Common myeloid progenitor, CD34-positive (primary cell): ENCODE measurements at regions not wholly inside any gene's neighbourhood (a gene's known extent, or its start where the extent isn't known, plus 50 kb on each side); places are given as distances from the start of the nearest gene placed in this dataset.

Source experiments
- CTCF ChIA-PET: fragments of 350-600 bp; sonication (Branson Sonifier 250); formaldehyde crosslinking; loops from one replicate; lab custom pipeline; 2021; ENCODE audit warnings: antibody characterized with exemption; lab: Charles Lee
- POLR2A ChIA-PET: fragments of 350-600 bp; sonication (Branson Sonifier 250); formaldehyde crosslinking; loops from one replicate; lab custom pipeline; 2021; ENCODE audit warnings: antibody characterized with exemption; lab: Charles Lee
- DNase-seq, 3 donors: peaks; one replicate each; pipeline versions ENCODE4 v3.0.0 to v3.0.0-alpha.2; 2013
- H3K27ac ChIP-seq, 2 experiments: 1 replicate in 1 of 2; 2 replicates in 1 of 2; pipeline ENCODE4 v1.7.0; 2013; ENCODE audit warnings: inconsistent platforms in 2 of 2, low read length in 2 of 2, mild to moderate bottlenecking in 2 of 2, low read depth in 1 of 2, moderate library complexity in 1 of 2; ENCODE audit not compliant: severe bottlenecking in 2 of 2, insufficient read depth in 1 of 2, poor library complexity in 1 of 2
- H3K27me3 ChIP-seq, 5 experiments: replicated peaks in 2 of 5; 1 replicate in 3 of 5; 2 replicates in 2 of 5; pipeline versions ENCODE4 v1.6.1 to v1.7.0; 2013; ENCODE audit warnings: low read length in 4 of 5, mild to moderate bottlenecking in 2 of 5, moderate library complexity in 2 of 5, inconsistent platforms in 1 of 5; ENCODE audit not compliant: insufficient read depth in 5 of 5, control insufficient read depth in 4 of 5
- H3K36me3 ChIP-seq, 4 experiments: 1 replicate in 2 of 4; 2 replicates in 2 of 4; pipeline versions ENCODE4 v1.6.1 to v1.7.0; 2013; ENCODE audit warnings: low read length in 3 of 4, control low read depth in 1 of 4, mild to moderate bottlenecking in 1 of 4; ENCODE audit not compliant: control insufficient read depth in 4 of 4, insufficient read depth in 4 of 4
- H3K4me1 ChIP-seq, 4 experiments: 1 replicate in 3 of 4; 2 replicates in 1 of 4; pipeline versions ENCODE4 v1.6.1 to v1.7.1; 2013; ENCODE audit warnings: low read length in 3 of 4, mild to moderate bottlenecking in 3 of 4, control low read depth in 1 of 4, inconsistent platforms in 1 of 4, moderate library complexity in 1 of 4; ENCODE audit not compliant: control insufficient read depth in 4 of 4, insufficient read depth in 4 of 4; ENCODE audit errors: control extremely low read depth in 1 of 4
- H3K4me3 ChIP-seq, 7 experiments: 1 replicate in 4 of 7; 2 replicates in 3 of 7; pipeline versions ENCODE4 v1.5.1 to v1.7.0; 2013; ENCODE audit warnings: mild to moderate bottlenecking in 7 of 7, low read length in 6 of 7, moderate library complexity in 6 of 7, inconsistent platforms in 2 of 7, low read depth in 2 of 7, control low read depth in 1 of 7; ENCODE audit not compliant: insufficient read depth in 4 of 7, control insufficient read depth in 1 of 7; ENCODE audit errors: extremely low read depth in 1 of 7
- H3K9me3 ChIP-seq, 5 experiments: 1 replicate in 4 of 5; 2 replicates in 1 of 5; pipeline versions ENCODE4 v1.6.1 to v1.7.1; 2013; ENCODE audit warnings: low read length in 4 of 5, mild to moderate bottlenecking in 2 of 5, inconsistent platforms in 1 of 5, low read depth in 1 of 5, moderate library complexity in 1 of 5; ENCODE audit not compliant: control insufficient read depth in 4 of 5, insufficient read depth in 2 of 5; ENCODE audit errors: control extremely low read depth in 1 of 5
- WGBS: methylation state at CpG from one replicate; pipeline ENCODE4 v1.1.5; 2013; ENCODE audit not compliant: insufficient coverage; 5-methylcytosine and 5-hydroxymethylcytosine counted together

DNA sequence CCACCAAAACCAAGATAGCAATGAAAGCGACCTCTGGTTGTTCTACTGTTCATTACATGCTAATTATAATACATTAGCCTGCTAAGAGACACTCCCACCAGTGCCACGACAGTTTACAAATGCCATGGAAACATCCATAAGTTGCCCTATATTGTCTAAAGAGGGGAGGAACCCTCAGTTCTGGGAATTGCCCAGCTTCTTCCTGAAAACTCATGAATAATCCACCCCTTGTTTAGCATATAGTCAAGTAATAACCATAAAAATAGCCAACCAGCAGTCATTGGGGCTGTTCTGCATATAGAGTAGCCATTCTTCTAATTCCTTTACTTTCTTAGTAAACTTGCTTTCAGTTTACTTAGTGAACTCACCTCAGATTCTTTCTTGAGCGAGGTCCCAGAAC, 189.8 kb upstream of the SOX11 start:
- CTCF ChIA-PET, result no interaction called here
- WGBS, result 100% methylated on average over 1 of the region's 3 CpGs

DNA sequence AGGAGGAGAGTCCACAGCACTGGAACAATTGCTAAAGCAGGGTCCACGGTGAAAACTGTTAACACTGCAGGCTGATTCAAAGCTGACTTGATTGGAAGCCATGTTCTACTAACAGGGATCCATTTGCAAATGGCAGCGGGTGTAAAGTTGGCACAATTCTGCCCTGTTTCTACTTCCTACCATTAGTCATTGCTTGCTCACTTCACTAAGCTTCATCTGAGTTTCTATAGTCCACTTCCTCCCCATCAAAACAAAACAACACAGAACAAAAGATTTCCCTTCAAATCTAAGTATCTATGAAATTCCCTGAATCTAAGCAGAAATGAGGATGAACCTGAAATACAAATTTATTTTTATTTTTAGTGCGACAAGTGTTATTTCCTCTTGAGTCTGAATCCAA, 187.4 kb upstream of the SOX11 start:
- Histone ChIP-seq H3K27me3 (no peaks in the 10 kb centered on the region), H3K27ac (no peak overlapping the region), H3K36me3 (no peaks in the 10 kb centered on the region), H3K4me3 (no peak overlapping the region), H3K4me1 (no peaks in the 10 kb centered on the region), H3K9me3 (no peaks in the 10 kb centered on the region)
- ChIA-PET POLR2A (no interaction called here), CTCF (no interaction called here)
- no peak for DNase-seq
- WGBS, result 100% methylated on average over 3 of the region's 3 CpGs

More for the DNA sequence above, 189.8 kb upstream of the SOX11 start:
- Histone ChIP-seq H3K27ac (no peak overlapping the region), H3K9me3 (no peaks in the 10 kb centered on the region), H3K27me3 (no peaks in the 10 kb centered on the region), H3K4me3 (no peak overlapping the region), H3K36me3 (no peaks in the 10 kb centered on the region), H3K4me1 (no peaks in the 10 kb centered on the region)
- no peak for DNase-seq
- POLR2A ChIA-PET, result no interaction called here

DNA sequence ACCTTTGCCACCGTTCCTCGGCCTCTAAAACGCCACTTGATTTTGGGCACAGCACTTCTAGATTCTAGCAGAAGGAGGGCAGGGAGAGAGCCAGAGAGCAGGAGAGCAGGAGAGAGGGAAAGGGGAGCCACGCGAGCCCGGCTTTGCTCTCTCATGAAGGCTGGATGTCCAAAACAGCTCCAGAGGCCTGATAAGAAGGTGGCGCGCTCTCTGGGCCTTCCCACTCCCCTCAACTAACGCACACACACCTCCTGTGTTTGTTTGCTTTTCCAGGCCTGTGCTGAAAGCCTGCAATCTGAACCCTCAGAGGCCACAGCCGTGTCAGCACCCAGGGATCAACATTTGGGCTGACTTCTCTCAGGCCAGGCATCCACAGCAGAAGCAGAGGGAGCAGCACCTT, 184.8 kb upstream of the SOX11 start:
- no peak for DNase-seq
- Histone ChIP-seq H3K4me3 (no peak overlapping the region), H3K27me3 (no peaks in the 10 kb centered on the region), H3K36me3 (no peaks in the 10 kb centered on the region), H3K4me1 (no peaks in the 10 kb centered on the region), H3K9me3 (no peaks in the 10 kb centered on the region), H3K27ac (no peak overlapping the region)
- CTCF ChIA-PET, result no interaction called here
- POLR2A ChIA-PET, result no interaction called here
- WGBS, result 90% methylated on average over 10 of the region's 10 CpGs

DNA sequence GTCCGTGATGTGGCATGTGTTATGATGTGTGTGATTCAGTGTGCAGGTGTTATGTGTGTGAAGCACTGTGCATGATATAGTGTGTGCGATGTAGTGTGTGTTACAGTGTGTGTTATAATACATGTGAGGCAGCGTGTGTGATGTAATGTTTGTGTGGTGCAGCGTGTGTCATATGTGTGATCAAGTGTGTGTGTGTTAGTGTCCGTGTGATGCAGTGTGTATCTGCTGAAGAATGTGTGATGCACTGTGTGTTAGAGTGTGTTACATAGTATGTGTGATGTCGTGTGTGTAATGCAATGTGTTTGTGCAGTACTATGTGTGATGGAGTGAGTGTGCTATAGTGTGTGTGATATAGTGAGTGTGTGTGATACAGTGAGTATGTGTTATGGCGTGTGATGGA, 182.8 kb upstream of the SOX11 start:
- ChIA-PET CTCF (no interaction called here), POLR2A (no interaction called here)
- H3K4me3 ChIP-seq, result no peak overlapping the region
- no peaks in the 10 kb centered on the region for H3K27me3 ChIP-seq
- WGBS, result 93% methylated on average over 7 of the region's 7 CpGs
- no peaks in the 10 kb centered on the region for H3K4me1 ChIP-seq
- no peaks in the 10 kb centered on the region for H3K9me3 ChIP-seq
- H3K27ac ChIP-seq, result no peak overlapping the region
- no peaks in the 10 kb centered on the region for H3K36me3 ChIP-seq
- no peak for DNase-seq

DNA sequence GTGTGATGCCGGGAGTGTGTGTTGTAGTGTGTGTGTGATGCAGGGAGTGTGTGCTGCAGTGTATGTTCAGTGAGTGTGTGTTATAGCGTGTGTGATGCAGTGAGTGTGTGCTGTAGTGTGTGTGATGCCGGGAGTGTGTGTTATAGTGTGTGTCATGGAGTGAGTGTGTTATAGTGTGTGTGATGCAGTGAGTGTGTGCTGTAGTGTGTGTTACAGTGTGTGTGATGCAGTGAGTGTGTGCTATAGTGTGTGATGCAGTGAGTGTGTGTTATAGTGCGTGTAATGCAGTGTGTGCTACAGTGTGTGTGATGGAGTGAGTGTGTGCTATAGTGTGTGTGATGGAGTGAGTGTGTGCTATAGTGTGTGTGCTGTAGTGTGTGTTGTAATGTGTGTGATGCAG, 182.1 kb upstream of the SOX11 start:
- H3K4me3 ChIP-seq, result no peak overlapping the region
- WGBS, result 92% methylated on average over 3 of the region's 4 CpGs
- no peaks in the 10 kb centered on the region for H3K9me3 ChIP-seq
- no peak for DNase-seq
- CTCF ChIA-PET, result no interaction called here
- POLR2A ChIA-PET, result no interaction called here
- H3K27me3 ChIP-seq, result no peaks in the 10 kb centered on the region
- H3K27ac ChIP-seq, result no peak overlapping the region
- no peaks in the 10 kb centered on the region for H3K4me1 ChIP-seq
- H3K36me3 ChIP-seq, result no peaks in the 10 kb centered on the region

DNA sequence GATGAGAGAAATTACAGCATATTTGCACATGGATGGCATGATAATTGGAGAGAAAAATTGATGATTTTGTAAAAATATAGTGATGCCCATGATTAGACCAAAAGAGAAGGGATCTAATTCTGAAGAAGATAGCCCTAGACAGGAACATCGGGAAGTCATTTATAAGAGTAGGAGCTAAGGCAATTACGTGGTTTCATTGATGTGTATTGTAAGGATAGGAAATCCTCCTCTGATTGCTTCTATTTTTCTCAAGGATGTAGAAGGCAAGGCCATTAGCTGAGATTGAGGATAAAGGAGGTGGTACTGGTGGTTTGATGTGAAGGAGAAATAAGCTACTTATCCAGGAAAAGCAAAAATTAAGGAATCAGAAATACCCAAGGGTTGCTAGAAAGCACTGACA, 176.5 kb upstream of the SOX11 start:
- no peaks in the 10 kb centered on the region for H3K9me3 ChIP-seq
- ChIA-PET CTCF (no interaction called here), POLR2A (no interaction called here)
- no peak overlapping the region for H3K4me3 ChIP-seq
- 80% methylated on average over 2 of the region's 2 CpGs for WGBS
- H3K27ac ChIP-seq, result no peak overlapping the region
- DNase-seq, result no peak
- H3K36me3 ChIP-seq, result no peaks in the 10 kb centered on the region
- H3K27me3 ChIP-seq, result peaks cover 0 to 2% (median 0%) of the 10 kb centered on the region in 5 experiments
- no peaks in the 10 kb centered on the region for H3K4me1 ChIP-seq

DNA sequence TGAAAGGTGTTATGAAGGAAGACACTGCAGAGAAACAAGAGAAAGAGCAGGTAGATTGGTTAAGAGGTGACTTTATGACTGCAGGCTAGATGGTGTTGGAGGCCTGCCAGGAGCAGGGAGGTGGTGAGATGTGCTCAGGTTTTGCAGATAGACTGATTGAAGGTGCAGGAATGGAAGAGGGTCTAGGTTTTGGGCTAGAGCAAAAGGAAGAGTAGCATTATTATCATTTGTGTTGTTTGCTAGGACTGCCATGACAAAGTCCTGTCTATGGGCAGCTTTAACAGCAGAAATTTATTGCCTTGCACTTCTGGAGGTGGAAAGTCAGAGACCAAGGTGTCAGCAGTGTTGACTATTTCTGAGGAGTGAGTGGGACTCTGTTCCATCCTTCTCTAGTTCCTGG, 172.9 kb upstream of the SOX11 start:
- peaks cover 0 to 2% (median 0%) of the 10 kb centered on the region in 5 experiments for H3K27me3 ChIP-seq
- ChIA-PET CTCF (no interaction called here), POLR2A (no interaction called here)
- no peak for DNase-seq
- no peaks in the 10 kb centered on the region for H3K36me3 ChIP-seq
- H3K4me1 ChIP-seq, result no peaks in the 10 kb centered on the region
- no peak overlapping the region for H3K4me3 ChIP-seq
- H3K9me3 ChIP-seq, result no peaks in the 10 kb centered on the region
- no peak overlapping the region for H3K27ac ChIP-seq
